ENCODE measurements at regions not wholly inside any gene's neighbourhood (a gene's known extent, or its start where the extent isn't known, plus 50 kb on each side); places are given as distances from the start of the nearest gene placed in this dataset.
"Not testable (repeated sequence)": the region's sequence is repeated elsewhere in the genome, so short reads cannot be mapped to it uniquely, and the experiment has no call there.

GRCh38 chr6:74504941-74505340 lies 700.9 kb downstream of the COL12A1 start:
- Histone ChIP-seq H3K36me3 (ENCODE audit: control insufficient read depth, insufficient read depth, low read length) (no peaks in the 10 kb centered on the region), H3K27me3 (ENCODE audit: control insufficient read depth, insufficient read depth, low read length) (no peaks in the 10 kb centered on the region), H3K4me3 (ENCODE audit: low read length) (no peak overlapping the region), H3K4me1 (ENCODE audit: control insufficient read depth, insufficient read depth, low read length) (no peaks in the 10 kb centered on the region), H3K9me3 (ENCODE audit: control insufficient read depth, insufficient read depth, low read length) (peaks cover 13% of the 10 kb centered on the region), H3K27ac (ENCODE audit: low read length) (no peak overlapping the region)
- no peaks in the 10 kb centered on the region for H3K4me1 Mint-ChIP-seq
- H3K4me3 Mint-ChIP-seq, result no peak overlapping the region
- no peak for DNase-seq
- H3K36me3 Mint-ChIP-seq, result peaks cover 10% of the 10 kb centered on the region
- H3K27ac Mint-ChIP-seq, result no peak overlapping the region
- intact Hi-C loops (cut with micrococcal nuclease), result no loop called here
- TF ChIP-seq, protein P1, sequence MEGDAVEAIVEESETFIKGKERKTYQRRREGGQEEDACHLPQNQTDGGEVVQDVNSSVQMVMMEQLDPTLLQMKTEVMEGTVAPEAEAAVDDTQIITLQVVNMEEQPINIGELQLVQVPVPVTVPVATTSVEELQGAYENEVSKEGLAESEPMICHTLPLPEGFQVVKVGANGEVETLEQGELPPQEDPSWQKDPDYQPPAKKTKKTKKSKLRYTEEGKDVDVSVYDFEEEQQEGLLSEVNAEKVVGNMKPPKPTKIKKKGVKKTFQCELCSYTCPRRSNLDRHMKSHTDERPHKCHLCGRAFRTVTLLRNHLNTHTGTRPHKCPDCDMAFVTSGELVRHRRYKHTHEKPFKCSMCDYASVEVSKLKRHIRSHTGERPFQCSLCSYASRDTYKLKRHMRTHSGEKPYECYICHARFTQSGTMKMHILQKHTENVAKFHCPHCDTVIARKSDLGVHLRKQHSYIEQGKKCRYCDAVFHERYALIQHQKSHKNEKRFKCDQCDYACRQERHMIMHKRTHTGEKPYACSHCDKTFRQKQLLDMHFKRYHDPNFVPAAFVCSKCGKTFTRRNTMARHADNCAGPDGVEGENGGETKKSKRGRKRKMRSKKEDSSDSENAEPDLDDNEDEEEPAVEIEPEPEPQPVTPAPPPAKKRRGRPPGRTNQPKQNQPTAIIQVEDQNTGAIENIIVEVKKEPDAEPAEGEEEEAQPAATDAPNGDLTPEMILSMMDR (IDR thresholded peaks at IDR 0.05), result no peak
- no peaks in the 10 kb centered on the region for H3K27me3 Mint-ChIP-seq (ENCODE audit: low read depth in 2 of 2)
- no peak for ATAC-seq
- peaks cover 13 to 30% of the 10 kb centered on the region in 2 donors for H3K9me3 Mint-ChIP-seq
- WGBS (ENCODE audit: insufficient coverage), result 94% methylated on average over 2 of the region's 3 CpGs

GRCh38 chr6:74492587-74492986 lies 713.3 kb downstream of the COL12A1 start:
- Histone ChIP-seq H3K9me3 (ENCODE audit: control insufficient read depth, insufficient read depth, low read length) (no peaks in the 10 kb centered on the region), H3K4me3 (ENCODE audit: low read length) (no peak overlapping the region), H3K4me1 (ENCODE audit: control insufficient read depth, insufficient read depth, low read length) (no peaks in the 10 kb centered on the region), H3K27ac (ENCODE audit: low read length) (no peak overlapping the region), H3K36me3 (ENCODE audit: control insufficient read depth, insufficient read depth, low read length) (no peaks in the 10 kb centered on the region), H3K27me3 (ENCODE audit: control insufficient read depth, insufficient read depth, low read length) (no peaks in the 10 kb centered on the region)
- ATAC-seq (no peak), DNase-seq (no peak)
- Mint-ChIP-seq H3K36me3 (no peaks in the 10 kb centered on the region), H3K27me3 (ENCODE audit: low read depth in 2 of 2) (no peaks in the 10 kb centered on the region), H3K4me1 (no peaks in the 10 kb centered on the region), H3K27ac (no peak overlapping the region), H3K9me3 (peaks cover 6 to 9% of the 10 kb centered on the region in 2 donors), H3K4me3 (no peak overlapping the region)
- TF ChIP-seq, protein P1 (IDR thresholded peaks at IDR 0.05), result no peak
- WGBS (ENCODE audit: insufficient coverage), result 38% methylated on average over 1 of the region's 1 CpG
- intact Hi-C loops (cut with micrococcal nuclease), result no loop called here

DNA sequence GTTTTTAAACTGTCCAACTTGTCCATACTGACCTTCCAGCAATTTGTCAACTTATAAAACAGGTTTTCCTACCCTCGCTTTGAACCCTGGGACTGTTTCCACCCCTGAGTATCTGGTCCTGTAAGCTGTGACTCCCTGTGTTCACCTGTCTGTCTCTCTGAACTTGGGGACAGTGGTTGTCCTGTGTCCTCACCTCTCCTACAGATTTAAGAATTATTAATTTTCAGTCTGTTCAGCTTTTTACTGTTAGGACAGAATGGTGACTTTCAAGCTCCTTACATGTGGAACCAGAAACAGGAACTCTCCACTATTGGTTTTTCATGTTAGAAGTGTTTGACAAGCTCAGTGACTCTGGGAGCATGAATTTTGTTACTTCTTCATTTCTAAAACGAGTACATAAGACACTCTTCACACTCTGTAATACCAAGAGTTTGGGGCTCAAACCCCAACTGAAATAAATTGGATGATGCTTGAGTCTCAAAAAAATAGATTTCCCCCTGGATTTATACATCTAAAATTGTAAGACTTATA lies 713.9 kb downstream of the COL12A1 start:
- TF ChIP-seq, protein P1 (IDR thresholded peaks at IDR 0.05), result no peak
- Mint-ChIP-seq H3K36me3 (no peaks in the 10 kb centered on the region), H3K9me3 (peaks cover 6 to 8% of the 10 kb centered on the region in 2 donors), H3K4me1 (no peaks in the 10 kb centered on the region), H3K4me3 (no peak overlapping the region), H3K27me3 (ENCODE audit: low read depth in 2 of 2) (no peaks in the 10 kb centered on the region), H3K27ac (no peak overlapping the region)
- intact Hi-C loops (cut with micrococcal nuclease), result no loop called here
- Histone ChIP-seq H3K27me3 (ENCODE audit: control insufficient read depth, insufficient read depth, low read length) (no peaks in the 10 kb centered on the region), H3K27ac (ENCODE audit: low read length) (no peak overlapping the region), H3K36me3 (ENCODE audit: control insufficient read depth, insufficient read depth, low read length) (no peaks in the 10 kb centered on the region), H3K4me3 (ENCODE audit: low read length) (no peak overlapping the region), H3K9me3 (ENCODE audit: control insufficient read depth, insufficient read depth, low read length) (no peaks in the 10 kb centered on the region), H3K4me1 (ENCODE audit: control insufficient read depth, insufficient read depth, low read length) (no peaks in the 10 kb centered on the region)
- ATAC-seq, result no peak
- WGBS (ENCODE audit: insufficient coverage), result 38% methylated on average over 2 of the region's 2 CpGs
- DNase-seq, result no peak

DNA sequence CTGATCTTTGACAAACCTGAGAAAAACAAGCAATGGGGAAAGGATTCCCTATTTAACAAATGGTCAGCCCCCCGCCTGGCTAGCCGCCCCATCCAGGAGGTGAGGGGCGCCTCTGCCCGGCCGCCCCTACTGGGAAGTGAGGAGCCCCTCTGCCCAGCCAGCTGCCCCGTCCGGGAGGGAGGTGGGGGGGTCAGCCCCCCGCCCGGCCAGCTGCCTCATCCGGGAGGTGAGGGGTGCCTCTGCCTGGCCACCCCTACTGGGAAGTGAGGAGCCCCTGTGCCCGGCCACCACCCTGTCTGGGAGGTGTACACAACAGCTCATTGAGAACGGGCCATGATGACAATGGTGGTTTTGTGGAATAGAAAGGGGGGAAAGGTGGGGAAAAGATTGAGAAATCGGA lies 717.1 kb downstream of the COL12A1 start:
- H3K4me3 ChIP-seq (ENCODE audit: low read length); ATAC-seq; H3K36me3 ChIP-seq (ENCODE audit: control insufficient read depth, insufficient read depth, low read length); H3K9me3 ChIP-seq (ENCODE audit: control insufficient read depth, insufficient read depth, low read length); DNase-seq; H3K4me3 Mint-ChIP-seq; H3K27ac Mint-ChIP-seq; H3K36me3 Mint-ChIP-seq; H3K4me1 ChIP-seq (ENCODE audit: control insufficient read depth, insufficient read depth, low read length); H3K27me3 Mint-ChIP-seq (ENCODE audit: low read depth in 2 of 2); intact Hi-C loops (cut with micrococcal nuclease); H3K4me1 Mint-ChIP-seq; H3K27ac ChIP-seq (ENCODE audit: low read length); H3K27me3 ChIP-seq (ENCODE audit: control insufficient read depth, insufficient read depth, low read length): not testable (repeated sequence)
- WGBS (ENCODE audit: insufficient coverage), result 66% methylated on average over 5 of the region's 13 CpGs
- H3K9me3 Mint-ChIP-seq, result peaks cover 11 to 15% of the 10 kb centered on the region in 2 donors
